HepG2 (cell line): ENCODE measurements at regions not wholly inside any gene's neighbourhood (a gene's known extent, or its start where the extent isn't known, plus 50 kb on each side); places are given as distances from the start of the nearest gene placed in this dataset.

ENCODE experiments used
- ATAC-seq: fragments of 200-7000 bp; cut with Tn5 transposase; 3 replicates; pipeline ENCODE4 v1.9.1; 2020; ENCODE audit warnings: mild to moderate bottlenecking, moderate library complexity
- BruUV-seq: library from RNA; stranded (reverse); fragments of 400-500 nt; replicated peaks from 2 replicates; lab custom pipeline; 2021; lab: Mats Ljungman, UMichigan
- CTCF ChIA-PET: fragments of 300-600 bp; formaldehyde crosslinking; extraction: SDS; loops from one replicate; lab custom pipeline; 2021; ENCODE audit warnings: low total read pairs, inconsistent platforms, low intra/inter-chr PET ratio; lab: Yijun Ruan, JAX
- POLR2A ChIA-PET: fragments of 350-600 bp; sonication (Branson Sonifier 250); formaldehyde crosslinking; loops from one replicate; lab custom pipeline; 2020; ENCODE audit warnings: antibody characterized with exemption, inconsistent platforms; lab: Yijun Ruan, JAX
- DNase-seq: peaks from one replicate; pipeline ENCODE4 v3.0.0-alpha.2; 2015; ENCODE audit warnings: low spot score
- FAIRE-seq: peaks from 3 replicates; lab custom pipeline; 2011; peaks lifted over from hg19 to GRCh38; lab: Jason Lieb, UNC
- H2AFZ ChIP-seq: one replicate; pipeline ENCODE4 v1.6.1; 2011; ENCODE audit warnings: low read length, inconsistent platforms
- H3K27ac ChIP-seq: fragments of 300-600 bp; 3 replicates; pipeline ENCODE4 v1.8.0; 2011; ENCODE audit warnings: mixed run types, mild to moderate bottlenecking, mixed read lengths, low read length, inconsistent platforms; ENCODE audit not compliant: insufficient read depth; ENCODE audit errors: extremely low read length
- H3K27me3 ChIP-seq, 2 experiments: fragments of 200-600 bp in 1 of 2; 2 replicates in 1 of 2; 3 replicates in 1 of 2; pipeline versions ENCODE4 v1.6.0 to v1.8.0; 2011; ENCODE audit warnings: low read length in 2 of 2, mild to moderate bottlenecking in 2 of 2, moderate library complexity in 2 of 2, inconsistent platforms in 1 of 2; ENCODE audit not compliant: insufficient read depth in 2 of 2, control insufficient read depth in 1 of 2
- H3K36me3 ChIP-seq, 2 experiments: fragments of 200-600 bp in 1 of 2; replicated peaks in 1 of 2; 2 replicates in 1 of 2; 3 replicates in 1 of 2; pipeline versions ENCODE4 v1.5.1 to v1.8.0; 2011; ENCODE audit warnings: low read length in 2 of 2, inconsistent platforms in 1 of 2; ENCODE audit not compliant: insufficient read depth in 2 of 2, control insufficient read depth in 1 of 2
- H3K4me1 ChIP-seq: 2 replicates; pipeline ENCODE4 v1.5.1; 2012; ENCODE audit warnings: low read length, inconsistent platforms; ENCODE audit not compliant: insufficient read depth
- H3K4me2 ChIP-seq: 2 replicates; pipeline ENCODE4 v1.6.0; 2011; ENCODE audit warnings: low read depth, low read length, inconsistent platforms
- H3K4me3 ChIP-seq, 3 experiments: fragments of 200-600 bp in 1 of 3; sonication (generic), shearing (Covaris generic) in 1 of 3; replicated peaks in 1 of 3; 2 replicates each; pipeline ENCODE4 v1.5.1; 2011 to 2016; ENCODE audit warnings: low read length in 3 of 3, inconsistent platforms in 2 of 3, low read depth in 2 of 3, mild to moderate bottlenecking in 2 of 3, control low read depth in 1 of 3, mixed read lengths in 1 of 3; ENCODE audit not compliant: insufficient read depth in 1 of 3
- H3K79me2 ChIP-seq: one replicate; pipeline ENCODE4 v1.6.1; 2011; ENCODE audit warnings: low read length, inconsistent platforms; ENCODE audit not compliant: insufficient read depth
- H3K9ac ChIP-seq: 2 replicates; pipeline ENCODE4 v1.6.0; 2011; ENCODE audit warnings: mild to moderate bottlenecking, low read depth, low read length, inconsistent platforms; ENCODE audit not compliant: insufficient read depth
- H3K9me3 ChIP-seq: 2 replicates; pipeline ENCODE4 v1.5.1; 2012; ENCODE audit warnings: mild to moderate bottlenecking, low read length
- H4K20me1 ChIP-seq: 2 replicates; pipeline ENCODE4 v1.6.0; 2011; ENCODE audit warnings: inconsistent platforms, mild to moderate bottlenecking, low read length, moderate library complexity; ENCODE audit not compliant: insufficient read depth
- HNRNPK ChIP-seq: fragments of 200-400 bp; formaldehyde crosslinking; IDR thresholded peaks from 2 replicates; pipeline ENCODE4 v1.6.1; 2018; ENCODE audit warnings: low read length, low read depth, moderate library complexity, mild to moderate bottlenecking; ENCODE audit not compliant: poor library complexity, severe bottlenecking
- NAIF1 ChIP-seq: sonication (generic); formaldehyde crosslinking; IDR thresholded peaks from 2 replicates; pipeline ENCODE4 v1.5.0; 2020; ENCODE audit warnings: mild to moderate bottlenecking, missing genetic modification reagents, borderline replicate concordance
- NFYB ChIP-seq: sonication (generic); formaldehyde crosslinking; IDR thresholded peaks from 2 replicates; pipeline ENCODE4 v1.4.0; 2020; ENCODE audit warnings: missing genetic modification reagents
- SMC3 ChIP-seq: IDR thresholded peaks from 2 replicates; pipeline ENCODE4 v1.6.1; 2011; ENCODE audit warnings: low read length, improper control_type of control experiment
- STAG1 ChIP-seq: sonication (generic); formaldehyde crosslinking; IDR thresholded peaks from 2 replicates; pipeline ENCODE4 v1.4.0; 2020; ENCODE audit warnings: missing genetic modification reagents
- THYN1 ChIP-seq: sonication (generic); formaldehyde crosslinking; IDR thresholded peaks from 2 replicates; pipeline ENCODE4 v1.8.1; 2023; ENCODE audit warnings: low read depth, mild to moderate bottlenecking, moderate library complexity, missing genetic modification reagents, borderline replicate concordance
- ZFAT ChIP-seq: sonication (generic); formaldehyde crosslinking; conservative IDR thresholded peaks from 2 replicates; pipeline ENCODE4 v1.8.1; 2023; ENCODE audit warnings: missing genetic modification reagents, inconsistent platforms
- ZNF761 ChIP-seq: sonication (generic); formaldehyde crosslinking; conservative IDR thresholded peaks from 2 replicates; pipeline ENCODE4 v1.4.0; 2020; ENCODE audit warnings: mild to moderate bottlenecking, missing genetic modification reagents
- WGBS: methylation state at CpG from one replicate; pipeline ENCODE4 v1.1.6; 2017; ENCODE audit warnings: low lambda C conversion rate; 5-methylcytosine and 5-hydroxymethylcytosine counted together
- in situ Hi-C: cut with HindIII; loops from 2 replicates; pipeline ENCODE4 v1.10.0; 2017; ENCODE audit warnings: low pct_unique_long_range_greater_than_20kb; ENCODE audit not compliant: extremely low pct_ligation_motif_present
- intact Hi-C: fragments of 100-400 bp; cut with micrococcal nuclease; formaldehyde crosslinking; loops from one replicate; pipeline ENCODE4 v1.10.0; 2022; ENCODE audit not compliant: unreplicated experiment
- TF ChIP-seq, protein P1 (sequence below): sonication (generic); formaldehyde crosslinking; IDR thresholded peaks from 2 replicates; pipeline ENCODE4 v1.5.0; 2020; ENCODE audit warnings: mild to moderate bottlenecking, missing genetic modification reagents, moderate library complexity
- TF ChIP-seq, protein P2 (sequence below): sonication (generic); formaldehyde crosslinking; IDR thresholded peaks from 2 replicates; pipeline ENCODE4 v1.4.0; 2020; ENCODE audit warnings: missing genetic modification reagents
- TF ChIP-seq, protein P3 (sequence below): sonication (generic); formaldehyde crosslinking; IDR thresholded peaks from 2 replicates; pipeline ENCODE4 v1.5.0; 2020; ENCODE audit warnings: missing genetic modification reagents, mild to moderate bottlenecking, borderline replicate concordance

DNA sequence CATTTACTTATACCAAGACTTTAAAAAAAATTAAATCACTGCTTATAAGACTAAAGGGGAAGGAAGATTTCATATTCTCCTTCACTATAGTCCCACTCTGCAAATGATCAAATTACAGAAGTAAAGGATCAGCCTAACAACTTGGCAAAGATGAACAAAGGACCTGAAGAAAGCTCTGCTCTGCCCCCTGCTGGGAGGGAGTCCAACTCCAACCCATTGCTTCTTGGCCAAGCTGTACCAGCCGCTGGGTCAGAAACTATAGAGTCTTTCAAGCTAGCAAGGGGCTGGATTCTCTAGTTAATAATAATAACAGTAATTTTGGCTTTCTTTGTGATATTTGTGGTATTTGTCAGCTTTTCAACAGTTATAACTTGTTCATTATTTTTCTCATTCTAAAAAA is 927.0 kb upstream of the CRIM1 start:
- ChIA-PET CTCF (interaction anchor here (0.7 to 1.4 kb wide), 2 partner anchors 1416 to 1754 kb away, joined by 3 read pairs; no protein-coding TSS in a partner anchor), POLR2A (no interaction called here)
- Histone ChIP-seq H4K20me1 (no peaks in the 10 kb centered on the region), H3K9ac (no peak overlapping the region), H3K4me2 (no peak overlapping the region), H3K27ac (no peak overlapping the region), H3K79me2 (no peaks in the 10 kb centered on the region), H3K4me1 (no peaks in the 10 kb centered on the region), H3K9me3 (no peaks in the 10 kb centered on the region), H3K27me3 (no peaks in the 10 kb centered on the region), H3K4me3 (no peak overlapping the region), H3K36me3 (no peaks in the 10 kb centered on the region), H2AFZ (no peak overlapping the region)
- no TSS peak for BruUV-seq
- 0% methylated on average over 1 of the region's 1 CpG for WGBS
- intact Hi-C loops, result loop anchor here (1.0 kb wide), 2 partner anchors 1332 to 1416 kb away; no protein-coding TSS in a partner anchor
- DNase-seq (peak; percentile 25), ATAC-seq (peak; percentile 82), FAIRE-seq (peak; percentile 53)
- TF ChIP-seq THYN1 (CRISPR knock-in tag) (no peak), ZFAT (CRISPR knock-in tag) (no peak), STAG1 (peak; percentile 40), SMC3 (peak; percentile 38; the same call in 1 of the 2 replicates)
- TF ChIP-seq, protein P1, sequence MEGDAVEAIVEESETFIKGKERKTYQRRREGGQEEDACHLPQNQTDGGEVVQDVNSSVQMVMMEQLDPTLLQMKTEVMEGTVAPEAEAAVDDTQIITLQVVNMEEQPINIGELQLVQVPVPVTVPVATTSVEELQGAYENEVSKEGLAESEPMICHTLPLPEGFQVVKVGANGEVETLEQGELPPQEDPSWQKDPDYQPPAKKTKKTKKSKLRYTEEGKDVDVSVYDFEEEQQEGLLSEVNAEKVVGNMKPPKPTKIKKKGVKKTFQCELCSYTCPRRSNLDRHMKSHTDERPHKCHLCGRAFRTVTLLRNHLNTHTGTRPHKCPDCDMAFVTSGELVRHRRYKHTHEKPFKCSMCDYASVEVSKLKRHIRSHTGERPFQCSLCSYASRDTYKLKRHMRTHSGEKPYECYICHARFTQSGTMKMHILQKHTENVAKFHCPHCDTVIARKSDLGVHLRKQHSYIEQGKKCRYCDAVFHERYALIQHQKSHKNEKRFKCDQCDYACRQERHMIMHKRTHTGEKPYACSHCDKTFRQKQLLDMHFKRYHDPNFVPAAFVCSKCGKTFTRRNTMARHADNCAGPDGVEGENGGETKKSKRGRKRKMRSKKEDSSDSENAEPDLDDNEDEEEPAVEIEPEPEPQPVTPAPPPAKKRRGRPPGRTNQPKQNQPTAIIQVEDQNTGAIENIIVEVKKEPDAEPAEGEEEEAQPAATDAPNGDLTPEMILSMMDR (CRISPR knock-in tag), result peak; percentile 64
- in situ Hi-C loops, result no loop called here

DNA sequence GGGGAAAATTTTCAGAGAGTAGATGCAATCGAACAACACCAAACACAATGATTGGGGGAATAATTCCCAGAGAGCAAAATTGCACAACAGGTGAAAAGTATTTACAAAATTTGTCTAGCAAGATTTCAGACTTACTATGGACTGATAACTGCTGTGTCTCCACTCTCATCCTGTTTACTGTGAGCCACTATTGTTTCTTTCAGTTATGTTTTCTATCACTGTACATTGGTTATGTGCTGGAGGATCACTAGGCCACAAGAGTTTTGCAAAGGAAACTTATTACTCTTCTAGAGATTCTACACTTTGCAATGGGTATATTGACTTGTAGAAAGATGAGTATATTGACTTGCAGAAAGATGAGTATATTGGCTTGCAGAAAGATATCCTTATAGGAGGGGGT is 934.1 kb upstream of the CRIM1 start:
- no peaks in the 10 kb centered on the region for H3K79me2 ChIP-seq
- no peak for DNase-seq
- no peak overlapping the region for H3K4me3 ChIP-seq
- in situ Hi-C loops (no loop called here), intact Hi-C loops (no loop called here)
- FAIRE-seq, result no peak
- no peak overlapping the region for H3K9ac ChIP-seq
- ATAC-seq, result no peak
- H3K4me2 ChIP-seq, result no peak overlapping the region
- H2AFZ ChIP-seq, result no peak overlapping the region
- 0% methylated on average over 1 of the region's 1 CpG for WGBS
- H3K27me3 ChIP-seq, result no peaks in the 10 kb centered on the region
- no peaks in the 10 kb centered on the region for H3K9me3 ChIP-seq
- no peak overlapping the region for H3K27ac ChIP-seq
- CTCF ChIA-PET, result no interaction called here
- BruUV-seq, result no TSS peak
- H3K4me1 ChIP-seq, result no peaks in the 10 kb centered on the region
- H4K20me1 ChIP-seq, result no peaks in the 10 kb centered on the region
- H3K36me3 ChIP-seq, result no peaks in the 10 kb centered on the region
- POLR2A ChIA-PET, result no interaction called here
- TF ChIP-seq HNRNPK, result no peak
- TF ChIP-seq, protein P2, sequence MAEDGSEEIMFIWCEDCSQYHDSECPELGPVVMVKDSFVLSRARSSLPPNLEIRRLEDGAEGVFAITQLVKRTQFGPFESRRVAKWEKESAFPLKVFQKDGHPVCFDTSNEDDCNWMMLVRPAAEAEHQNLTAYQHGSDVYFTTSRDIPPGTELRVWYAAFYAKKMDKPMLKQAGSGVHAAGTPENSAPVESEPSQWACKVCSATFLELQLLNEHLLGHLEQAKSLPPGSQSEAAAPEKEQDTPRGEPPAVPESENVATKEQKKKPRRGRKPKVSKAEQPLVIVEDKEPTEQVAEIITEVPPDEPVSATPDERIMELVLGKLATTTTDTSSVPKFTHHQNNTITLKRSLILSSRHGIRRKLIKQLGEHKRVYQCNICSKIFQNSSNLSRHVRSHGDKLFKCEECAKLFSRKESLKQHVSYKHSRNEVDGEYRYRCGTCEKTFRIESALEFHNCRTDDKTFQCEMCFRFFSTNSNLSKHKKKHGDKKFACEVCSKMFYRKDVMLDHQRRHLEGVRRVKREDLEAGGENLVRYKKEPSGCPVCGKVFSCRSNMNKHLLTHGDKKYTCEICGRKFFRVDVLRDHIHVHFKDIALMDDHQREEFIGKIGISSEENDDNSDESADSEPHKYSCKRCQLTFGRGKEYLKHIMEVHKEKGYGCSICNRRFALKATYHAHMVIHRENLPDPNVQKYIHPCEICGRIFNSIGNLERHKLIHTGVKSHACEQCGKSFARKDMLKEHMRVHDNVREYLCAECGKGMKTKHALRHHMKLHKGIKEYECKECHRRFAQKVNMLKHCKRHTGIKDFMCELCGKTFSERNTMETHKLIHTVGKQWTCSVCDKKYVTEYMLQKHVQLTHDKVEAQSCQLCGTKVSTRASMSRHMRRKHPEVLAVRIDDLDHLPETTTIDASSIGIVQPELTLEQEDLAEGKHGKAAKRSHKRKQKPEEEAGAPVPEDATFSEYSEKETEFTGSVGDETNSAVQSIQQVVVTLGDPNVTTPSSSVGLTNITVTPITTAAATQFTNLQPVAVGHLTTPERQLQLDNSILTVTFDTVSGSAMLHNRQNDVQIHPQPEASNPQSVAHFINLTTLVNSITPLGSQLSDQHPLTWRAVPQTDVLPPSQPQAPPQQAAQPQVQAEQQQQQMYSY (CRISPR knock-in tag), result no peak
- TF ChIP-seq, protein P3, sequence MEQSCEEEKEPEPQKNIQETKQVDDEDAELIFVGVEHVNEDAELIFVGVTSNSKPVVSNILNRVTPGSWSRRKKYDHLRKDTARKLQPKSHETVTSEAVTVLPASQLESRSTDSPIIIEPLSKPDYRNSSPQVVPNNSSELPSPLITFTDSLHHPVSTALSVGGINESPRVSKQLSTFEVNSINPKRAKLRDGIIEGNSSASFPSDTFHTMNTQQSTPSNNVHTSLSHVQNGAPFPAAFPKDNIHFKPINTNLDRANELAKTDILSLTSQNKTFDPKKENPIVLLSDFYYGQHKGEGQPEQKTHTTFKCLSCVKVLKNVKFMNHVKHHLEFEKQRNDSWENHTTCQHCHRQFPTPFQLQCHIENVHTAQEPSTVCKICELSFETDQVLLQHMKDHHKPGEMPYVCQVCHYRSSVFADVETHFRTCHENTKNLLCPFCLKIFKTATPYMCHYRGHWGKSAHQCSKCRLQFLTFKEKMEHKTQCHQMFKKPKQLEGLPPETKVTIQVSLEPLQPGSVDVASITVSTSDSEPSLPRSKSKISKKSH, result no peak
- TF ChIP-seq ZNF761 (CRISPR knock-in tag), result no peak
- no peak for TF ChIP-seq NAIF1 (CRISPR knock-in tag)
- TF ChIP-seq NFYB (CRISPR knock-in tag), result no peak
